ENCODE measurements at regions not wholly inside any gene's neighbourhood (a gene's known extent, or its start where the extent isn't known, plus 50 kb on each side); places are given as distances from the start of the nearest gene placed in this dataset.
"Not testable (repeated sequence)": the region's sequence is repeated elsewhere in the genome, so short reads cannot be mapped to it uniquely, and the experiment has no call there.

DNA sequence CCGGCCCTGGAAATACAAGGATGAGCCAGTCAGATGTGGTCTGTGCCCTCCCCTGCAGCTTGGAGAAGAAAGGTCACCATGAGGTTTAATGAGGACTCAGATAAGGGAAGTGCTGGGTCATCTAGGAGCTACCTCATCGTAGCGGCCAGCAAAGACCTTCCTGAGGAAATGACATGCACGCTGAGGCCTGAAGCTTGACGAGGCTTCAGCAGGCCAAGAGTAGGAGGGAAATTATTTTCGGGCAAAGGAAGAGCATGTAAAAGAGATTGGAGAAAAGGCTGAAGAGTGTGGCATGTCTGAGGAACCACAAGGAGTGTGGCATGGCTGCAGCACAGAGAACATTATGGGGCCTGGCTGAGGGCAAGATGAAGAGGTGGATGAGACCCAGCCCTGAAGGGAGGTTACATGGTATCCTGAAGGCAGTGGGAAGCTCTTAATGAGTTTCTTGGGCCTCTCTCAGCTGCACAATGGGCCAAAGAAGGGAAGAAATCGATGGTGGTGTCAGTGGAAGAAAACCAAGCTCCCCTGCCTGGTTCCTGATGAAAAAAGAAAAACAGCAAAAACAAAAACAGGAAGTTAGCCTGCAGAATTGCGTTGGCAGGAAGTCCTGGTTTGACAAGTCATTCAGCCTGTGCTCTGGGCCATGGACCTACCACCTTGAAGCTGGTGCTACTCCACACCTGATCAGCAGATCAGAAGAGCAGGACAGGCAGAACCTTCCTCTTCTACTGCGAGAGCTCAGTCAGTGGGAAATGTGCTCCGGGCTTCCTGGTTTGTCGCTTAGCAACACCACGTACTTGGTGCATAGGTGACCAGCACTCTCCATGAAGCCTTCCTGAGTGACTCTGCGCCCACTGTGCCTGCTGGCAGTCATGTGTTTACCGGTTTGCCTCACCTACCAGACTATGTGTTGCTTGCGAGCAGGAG is 134.5 kb upstream of the KLF3 start:
- WGBS, 2 donors: 68 to 80% methylated on average over 15 of the region's 15 CpGs
- intact Hi-C loops (cut with DNase I; ENCODE audit: low total_unique reads): no loop called here
- TF ChIP-seq CTCF (IDR thresholded peaks at IDR 0.05): no peak
- H3K4me3 ChIP-seq (ENCODE audit: low read depth, poor library complexity, severe bottlenecking): no peak overlapping the region
- DNase-seq (ENCODE audit: low spot score in 2 of 2): no peak

- intact Hi-C loops (cut with DNase I; ENCODE audit: low total_unique reads): no loop called here
- DNase-seq (ENCODE audit: low spot score in 2 of 2): no peak
- WGBS, 2 donors: 84 to 92% methylated on average over 1 of the region's 1 CpG
- no peak overlapping the region for H3K4me3 ChIP-seq (ENCODE audit: low read depth, poor library complexity, severe bottlenecking)
- TF ChIP-seq CTCF (IDR thresholded peaks at IDR 0.05): no peak
These were observed 133.5 kb upstream of the KLF3 start for GRCh38 chr4:38530486-38530885.

GRCh38 chr4:38531141-38531727 is 132.8 kb upstream of the KLF3 start:
- no peak for DNase-seq (ENCODE audit: low spot score in 2 of 2)
- intact Hi-C loops (cut with DNase I; ENCODE audit: low total_unique reads): no loop called here
- TF ChIP-seq POLR2A (IDR thresholded peaks at IDR 0.05) (no peak), CTCF (IDR thresholded peaks at IDR 0.05) (no peak)
- WGBS, 2 donors: 68 to 75% methylated on average over 5 of the region's 5 CpGs
- no peak overlapping the region for H3K4me3 ChIP-seq (ENCODE audit: low read depth, poor library complexity, severe bottlenecking)

DNA sequence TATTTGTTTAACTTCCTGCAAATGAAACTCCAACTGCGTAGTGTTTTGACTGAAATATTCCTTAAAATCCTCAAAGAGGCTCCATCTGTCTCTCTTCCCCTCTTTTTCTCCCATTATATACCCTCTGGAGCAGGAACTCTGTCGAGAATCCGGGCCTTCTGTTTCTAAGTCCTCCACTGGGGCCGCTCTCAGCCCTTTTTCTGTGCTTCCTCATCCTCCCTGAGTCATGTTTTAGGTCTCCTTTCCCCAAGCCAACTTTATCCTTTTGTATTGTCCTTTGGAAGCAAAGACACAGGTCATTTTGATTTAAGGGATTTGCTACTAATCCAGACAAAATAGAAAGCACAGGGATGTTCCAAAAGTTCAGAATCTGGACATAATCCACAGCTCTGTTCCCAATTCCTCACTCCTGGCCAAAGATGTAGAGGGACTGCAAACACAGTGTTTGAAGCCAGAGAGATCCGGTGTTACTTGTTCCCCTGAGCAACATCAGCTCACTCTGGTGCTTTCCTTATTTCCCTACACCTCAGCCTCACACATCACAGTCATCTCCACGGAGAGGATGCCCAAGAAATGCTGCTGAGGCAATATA is 131.0 kb upstream of the KLF3 start:
- no peak overlapping the region for H3K4me3 ChIP-seq (ENCODE audit: low read depth, poor library complexity, severe bottlenecking)
- intact Hi-C loops (cut with DNase I; ENCODE audit: low total_unique reads): no loop called here
- DNase-seq (ENCODE audit: low spot score in 2 of 2): no peak
- TF ChIP-seq POLR2A (IDR thresholded peaks at IDR 0.05) (no peak), CTCF (IDR thresholded peaks at IDR 0.05) (no peak)
- WGBS, 2 donors: 63 to 66% methylated on average over 6 of the region's 6 CpGs

- no peak for TF ChIP-seq POLR2A (IDR thresholded peaks at IDR 0.05)
- TF ChIP-seq CTCF (IDR thresholded peaks at IDR 0.05): no peak
- 55 to 74% methylated on average over 3 of the region's 3 CpGs for WGBS, 2 donors
- H3K4me3 ChIP-seq (ENCODE audit: low read depth, poor library complexity, severe bottlenecking): no peak overlapping the region
- DNase-seq (ENCODE audit: low spot score in 2 of 2): no peak
- intact Hi-C loops (cut with DNase I; ENCODE audit: low total_unique reads): no loop called here
These were observed 129.5 kb upstream of the KLF3 start for GRCh38 chr4:38534344-38535045.

- H3K4me3 ChIP-seq (ENCODE audit: low read depth, poor library complexity, severe bottlenecking); DNase-seq (ENCODE audit: low spot score in 2 of 2); intact Hi-C loops (cut with DNase I; ENCODE audit: low total_unique reads): not testable (repeated sequence)
- 71 to 79% methylated on average over 1 of the region's 1 CpG for WGBS, 2 donors
These were observed 128.9 kb upstream of the KLF3 start for GRCh38 chr4:38535071-38535470.
